PC-9 (cell line): ENCODE measurements at regions not wholly inside any gene's neighbourhood (a gene's known extent, or its start where the extent isn't known, plus 50 kb on each side); places are given as distances from the start of the nearest gene placed in this dataset.

Source experiments
- BruUV-seq: library from RNA; stranded (reverse); fragments of 400-500 nt; replicated peaks from 2 replicates; lab custom pipeline; 2021; lab: Mats Ljungman, UMichigan
- CTCF ChIA-PET: fragments of 300-600 bp; sonication (Branson Sonifier 250); formaldehyde crosslinking; loops from one replicate; lab custom pipeline; 2022; ENCODE audit warnings: antibody characterized with exemption; lab: Charles Lee
- POLR2A ChIA-PET: fragments of 300-600 bp; sonication (Branson Sonifier 250); formaldehyde crosslinking; loops from one replicate; lab custom pipeline; 2022; ENCODE audit warnings: antibody characterized with exemption; ENCODE audit not compliant: unreplicated experiment; lab: Charles Lee
- DNase-seq, 2 experiments: peaks; one replicate each; pipeline versions ENCODE4 v3.0.0 to v3.0.0-alpha.2; 2015 to 2022; ENCODE audit warnings: mixed read lengths in 1 of 2
- H2AFZ ChIP-seq: fragments of 200-600 bp; sonication (generic); 2 replicates; pipeline ENCODE4 v1.8.1; 2017; ENCODE audit warnings: antibody characterized with exemption
- H3F3A ChIP-seq: fragments of 200-600 bp; sonication (generic); 2 replicates; pipeline ENCODE4 v1.8.1; 2017; ENCODE audit warnings: antibody characterized with exemption, mild to moderate bottlenecking, low read depth; ENCODE audit not compliant: insufficient read depth
- H3K27ac ChIP-seq: fragments of 200-600 bp; sonication (generic); 2 replicates; pipeline ENCODE4 v1.6.1; 2016; ENCODE audit warnings: mixed run types
- H3K27me3 ChIP-seq: fragments of 200-600 bp; sonication (generic); 2 replicates; pipeline ENCODE4 v1.6.1; 2016; ENCODE audit warnings: low read depth, mixed run types; ENCODE audit not compliant: insufficient read depth
- H3K36me3 ChIP-seq: fragments of 200-600 bp; sonication (generic); 2 replicates; pipeline ENCODE4 v1.6.1; 2016; ENCODE audit warnings: low read depth, mixed run types
- H3K4me1 ChIP-seq: fragments of 200-600 bp; sonication (generic); replicated peaks from 2 replicates; pipeline ENCODE4 v1.6.1; 2016; ENCODE audit warnings: mixed run types; ENCODE audit not compliant: insufficient read depth
- H3K4me2 ChIP-seq: fragments of 200-600 bp; sonication (generic); 2 replicates; pipeline ENCODE4 v1.6.1; 2017; ENCODE audit warnings: mixed run types
- H3K4me3 ChIP-seq: fragments of 200-600 bp; sonication (generic); 2 replicates; pipeline ENCODE4 v1.6.1; 2016; ENCODE audit warnings: mixed run types
- H3K79me2 ChIP-seq: fragments of 200-600 bp; sonication (generic); 2 replicates; pipeline ENCODE4 v1.6.1; 2017; ENCODE audit warnings: low read depth, mixed run types
- H3K9me2 ChIP-seq: fragments of 200-600 bp; sonication (generic); 2 replicates; pipeline ENCODE4 v1.8.1; 2017; ENCODE audit warnings: mild to moderate bottlenecking; ENCODE audit not compliant: insufficient read depth
- H3K9me3 ChIP-seq: fragments of 200-600 bp; sonication (generic); 2 replicates; pipeline ENCODE4 v1.8.1; 2016; ENCODE audit warnings: low read depth; ENCODE audit not compliant: insufficient read depth
- H4K20me1 ChIP-seq: fragments of 200-600 bp; sonication (generic); 2 replicates; pipeline ENCODE4 v1.8.1; 2017; ENCODE audit not compliant: insufficient read depth
- CTCF ChIP-seq: fragments of 200-600 bp; sonication (generic); conservative IDR thresholded peaks from 2 replicates; pipeline ENCODE4 v1.6.1; 2017; ENCODE audit warnings: mixed run types, antibody characterized with exemption, mild to moderate bottlenecking, moderate library complexity
- EZH2 ChIP-seq: fragments of 200-600 bp; sonication (generic); IDR thresholded peaks from 2 replicates; pipeline ENCODE4 v1.8.0; 2017; ENCODE audit warnings: antibody characterized with exemption, low read depth
- intact Hi-C: fragments of 100-400 bp; cut with micrococcal nuclease; formaldehyde crosslinking; loops from one replicate; pipeline ENCODE4 v1.10.0; 2022; ENCODE audit not compliant: unreplicated experiment

GRCh38 chr5:89950234-89950633 is 459.3 kb downstream of the CETN3 start:
- no peaks in the 10 kb centered on the region for H4K20me1 ChIP-seq
- H3K4me1 ChIP-seq, result no peaks in the 10 kb centered on the region
- H2AFZ ChIP-seq, result no peak overlapping the region
- no peaks in the 10 kb centered on the region for H3K27me3 ChIP-seq
- TF ChIP-seq CTCF (no peak), EZH2 (no peak)
- no peaks in the 10 kb centered on the region for H3K9me2 ChIP-seq
- BruUV-seq, result no TSS peak
- no peaks in the 10 kb centered on the region for H3K9me3 ChIP-seq
- no peaks in the 10 kb centered on the region for H3K36me3 ChIP-seq
- no peak overlapping the region for H3K27ac ChIP-seq
- ChIA-PET POLR2A (no interaction called here), CTCF (no interaction called here)
- no peak overlapping the region for H3K4me2 ChIP-seq
- no peak for DNase-seq
- H3K4me3 ChIP-seq, result no peak overlapping the region
- no peaks in the 10 kb centered on the region for H3K79me2 ChIP-seq
- intact Hi-C loops, result no loop called here
- H3F3A ChIP-seq, result no peaks in the 10 kb centered on the region

- CTCF ChIA-PET, result no interaction called here
- POLR2A ChIA-PET, result no interaction called here
- Histone ChIP-seq H3K27ac (no peak overlapping the region), H3K9me3 (no peaks in the 10 kb centered on the region), H3K36me3 (no peaks in the 10 kb centered on the region), H3K9me2 (no peaks in the 10 kb centered on the region), H3K4me3 (no peak overlapping the region), H3F3A (no peaks in the 10 kb centered on the region), H4K20me1 (no peaks in the 10 kb centered on the region), H2AFZ (no peak overlapping the region), H3K4me1 (no peaks in the 10 kb centered on the region), H3K27me3 (no peaks in the 10 kb centered on the region), H3K79me2 (no peaks in the 10 kb centered on the region), H3K4me2 (no peak overlapping the region)
- no peak for DNase-seq
- TF ChIP-seq EZH2 (no peak), CTCF (no peak)
- no TSS peak for BruUV-seq
- intact Hi-C loops, result no loop called here
These were observed 460.6 kb downstream of the CETN3 start for GRCh38 chr5:89948977-89949376.

GRCh38 chr5:89946916-89947315 is 462.6 kb downstream of the CETN3 start:
- no peak for DNase-seq
- H3K27ac ChIP-seq, result no peak overlapping the region
- H4K20me1 ChIP-seq, result no peaks in the 10 kb centered on the region
- BruUV-seq, result no TSS peak
- no peak overlapping the region for H3K4me2 ChIP-seq
- no peak overlapping the region for H3K4me3 ChIP-seq
- no peaks in the 10 kb centered on the region for H3K79me2 ChIP-seq
- H3K27me3 ChIP-seq, result no peaks in the 10 kb centered on the region
- ChIA-PET POLR2A (no interaction called here), CTCF (no interaction called here)
- H3K9me3 ChIP-seq, result no peaks in the 10 kb centered on the region
- no peaks in the 10 kb centered on the region for H3K4me1 ChIP-seq
- TF ChIP-seq CTCF, result no peak
- TF ChIP-seq EZH2, result no peak
- H3K36me3 ChIP-seq, result no peaks in the 10 kb centered on the region
- no peaks in the 10 kb centered on the region for H3K9me2 ChIP-seq
- no peak overlapping the region for H2AFZ ChIP-seq
- H3F3A ChIP-seq, result no peaks in the 10 kb centered on the region
- intact Hi-C loops, result no loop called here
